HG03565 (cell line): ENCODE measurements at regions not wholly inside any gene's neighbourhood (a gene's known extent, or its start where the extent isn't known, plus 50 kb on each side); places are given as distances from the start of the nearest gene placed in this dataset.

Experiments used
- ATAC-seq: cut with Tn5 transposase; IDR thresholded peaks from one replicate; pipeline ENCODE4 v1.9.1; 2021; ENCODE audit warnings: mild to moderate bottlenecking, moderate library complexity; ENCODE audit not compliant: unreplicated experiment

DNA sequence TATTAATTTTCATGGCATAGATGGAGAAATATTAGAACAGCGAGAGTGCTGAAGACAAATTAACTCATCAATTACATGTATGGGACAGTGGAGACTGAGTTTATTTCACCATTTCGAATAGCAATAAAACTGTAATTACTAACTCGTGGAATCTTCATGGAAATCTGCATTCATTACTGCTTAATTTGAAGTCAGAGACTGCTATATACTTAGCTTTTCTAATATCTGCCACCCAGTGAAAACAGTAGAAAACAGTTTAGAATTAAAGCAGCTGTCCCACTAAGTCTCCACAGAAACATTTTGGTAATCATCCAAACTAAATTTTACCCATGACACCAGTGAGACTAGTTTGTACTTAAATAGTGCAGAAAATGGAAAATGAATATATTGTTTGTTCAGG is 56.8 kb downstream of the IZUMO3 start:
- ATAC-seq = no peak

DNA sequence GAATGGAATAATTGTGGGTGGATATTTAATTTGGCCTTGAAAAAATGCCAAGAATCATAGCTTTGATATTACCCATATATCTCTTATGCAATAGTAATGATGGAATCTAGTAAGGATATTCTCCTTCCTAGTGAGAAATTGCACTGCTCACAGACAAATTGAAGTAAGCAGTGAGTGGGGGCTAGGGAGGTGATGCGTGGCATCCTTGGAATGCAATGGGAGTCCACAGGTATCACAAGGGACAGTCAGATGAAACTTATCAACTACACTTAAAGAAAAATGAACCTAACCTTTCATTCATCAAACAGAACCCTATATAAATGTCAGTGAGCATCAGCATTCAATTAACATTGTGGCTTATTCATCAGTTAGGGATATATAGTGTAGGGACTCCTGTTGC is 57.8 kb downstream of the IZUMO3 start:
- no peak for ATAC-seq

DNA sequence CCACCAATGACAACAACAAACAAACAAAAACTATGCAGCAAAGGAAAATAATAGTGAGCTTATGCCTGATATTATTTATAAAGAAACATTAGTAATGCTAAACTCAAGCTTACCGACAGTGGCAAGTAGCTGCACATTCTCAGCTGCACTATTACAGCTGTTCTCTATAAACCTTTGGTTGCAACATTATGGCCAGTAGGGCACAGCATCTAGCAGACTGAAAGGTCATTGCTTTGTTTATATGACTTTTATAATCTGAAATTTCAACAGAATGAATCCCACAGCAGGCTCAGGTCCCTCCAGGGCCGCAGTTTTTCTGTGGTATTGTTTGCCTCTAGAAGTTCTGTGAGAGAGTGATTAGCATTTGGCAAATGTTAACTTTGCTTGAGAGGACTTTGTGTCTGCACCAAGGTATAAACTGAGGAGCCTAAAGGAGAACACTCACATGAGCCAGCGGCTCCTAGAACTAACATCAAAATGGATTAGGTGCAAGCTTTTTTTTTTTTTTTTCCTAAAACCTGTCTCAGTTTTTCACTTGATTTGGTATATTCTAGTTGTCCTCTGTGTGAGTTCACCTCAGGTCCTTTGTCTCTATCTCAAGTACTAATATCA is 58.3 kb downstream of the IZUMO3 start:
- ATAC-seq = no peak

DNA sequence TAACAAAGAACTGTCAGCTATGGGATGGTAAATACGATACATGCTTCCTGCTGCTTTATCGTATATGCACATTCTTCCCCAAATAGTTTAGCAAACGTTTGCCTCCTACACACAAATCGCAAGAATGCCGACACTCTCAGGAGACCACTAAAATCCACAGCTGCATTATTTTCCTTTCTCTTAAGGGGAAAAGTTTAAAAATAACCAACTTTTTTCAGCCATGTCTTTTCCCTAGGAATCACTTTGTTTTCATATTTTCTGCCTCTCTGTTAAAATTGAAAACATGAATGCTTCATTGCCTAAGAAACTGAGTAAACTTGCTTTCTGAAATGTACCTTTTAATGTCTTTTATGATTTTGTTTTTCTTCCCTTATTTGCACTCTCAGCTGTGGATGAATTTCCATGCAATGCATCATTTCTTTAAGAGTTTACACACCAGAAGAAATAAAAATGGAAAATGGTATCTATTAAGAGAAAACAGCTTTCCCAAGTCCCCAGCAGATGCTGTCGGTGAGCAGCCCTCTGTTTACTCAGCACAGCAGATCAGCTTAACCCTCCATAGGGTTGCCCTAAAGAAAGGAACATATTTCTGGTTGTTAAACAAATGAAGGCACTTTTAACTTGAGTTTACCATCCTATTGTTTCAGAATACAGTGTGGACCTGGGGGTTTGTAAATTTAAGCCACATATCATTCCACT is 66.2 kb downstream of the IZUMO3 start:
- ATAC-seq = no peak

DNA sequence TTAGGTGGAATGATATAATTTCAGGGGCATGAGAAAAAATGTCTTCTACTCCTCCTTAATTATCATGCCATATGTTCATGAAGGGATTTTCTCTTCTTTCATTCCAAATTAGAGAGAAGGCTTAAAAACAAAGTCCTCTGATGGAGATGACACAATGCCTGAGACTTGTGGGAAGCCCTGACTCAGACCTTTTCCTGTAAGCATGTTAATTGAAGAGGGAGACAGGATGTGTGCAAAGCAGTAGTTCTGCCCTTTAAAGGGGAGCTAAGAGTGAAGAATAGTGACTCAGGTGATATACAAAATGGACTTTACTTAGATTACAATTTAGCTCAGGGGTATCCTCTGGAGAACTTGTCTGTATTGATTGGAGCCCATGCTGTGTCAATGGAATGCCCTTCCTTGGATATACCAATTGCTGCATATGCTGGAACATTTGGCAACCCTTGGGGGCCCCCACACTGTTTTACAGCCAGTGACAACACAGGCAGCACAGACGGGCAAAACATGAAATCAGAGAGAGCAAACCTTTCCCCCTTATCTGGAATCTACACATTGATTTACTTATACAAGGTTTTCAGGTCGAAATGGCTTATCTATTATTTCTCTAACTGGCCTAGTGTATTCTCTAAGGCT is 81.3 kb downstream of the IZUMO3 start:
- ATAC-seq = no peak

DNA sequence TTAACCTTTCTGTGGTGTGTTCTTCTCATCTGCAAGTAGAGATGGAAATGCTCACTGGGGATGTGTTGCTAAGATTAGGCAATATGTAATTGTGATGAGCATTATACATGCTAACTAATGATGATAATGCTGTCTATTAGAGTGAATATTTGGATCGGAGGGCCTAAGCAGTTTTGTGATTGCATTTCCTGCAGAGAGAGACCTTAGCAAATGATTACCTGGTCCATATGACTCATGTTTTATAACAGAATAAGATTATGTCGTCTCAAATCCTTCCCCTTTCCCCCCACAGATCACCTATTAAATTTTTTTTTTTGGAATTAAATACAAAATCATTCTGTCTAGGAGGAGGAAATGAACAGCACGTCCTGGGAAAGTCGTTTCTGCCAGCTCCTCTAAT is 82.7 kb downstream of the IZUMO3 start:
- ATAC-seq = no peak

DNA sequence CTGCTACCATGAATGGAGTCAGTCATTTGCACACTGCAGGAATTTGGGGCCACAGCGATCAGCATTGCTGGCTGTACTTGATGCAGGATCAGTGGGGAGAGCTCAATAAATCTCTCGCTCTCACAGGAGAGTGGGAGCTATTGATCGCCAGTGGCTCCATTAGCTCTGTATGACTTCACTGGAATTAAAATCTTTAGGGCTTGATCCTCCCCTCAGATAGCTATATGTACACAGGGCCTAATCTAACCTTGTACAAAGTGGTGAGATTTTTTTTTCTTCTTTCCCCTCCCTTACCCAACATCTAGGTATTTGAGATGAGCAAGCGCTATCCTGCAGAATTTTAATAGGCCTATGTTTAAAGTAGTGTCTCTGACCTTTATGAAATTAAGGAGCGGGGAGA is 84.9 kb downstream of the IZUMO3 start:
- ATAC-seq = no peak

DNA sequence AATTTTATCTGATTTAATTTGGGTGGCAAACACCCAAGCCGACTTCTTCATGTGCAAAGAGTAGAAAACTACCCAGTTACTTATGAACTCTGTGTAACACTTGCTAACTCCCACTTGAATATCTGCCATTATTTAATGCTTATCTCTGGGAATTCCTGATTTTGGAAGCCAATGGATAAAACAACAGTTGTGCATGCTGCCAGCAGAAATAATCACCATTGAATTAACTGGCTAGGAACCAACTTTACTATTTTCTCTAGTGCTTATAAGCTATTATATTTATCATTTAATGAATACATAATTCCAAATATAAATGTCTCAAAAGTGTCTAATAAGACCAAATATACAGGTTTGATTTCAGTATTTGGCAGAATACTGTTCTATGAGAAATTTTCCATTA is 85.7 kb downstream of the IZUMO3 start:
- ATAC-seq = no peak

DNA sequence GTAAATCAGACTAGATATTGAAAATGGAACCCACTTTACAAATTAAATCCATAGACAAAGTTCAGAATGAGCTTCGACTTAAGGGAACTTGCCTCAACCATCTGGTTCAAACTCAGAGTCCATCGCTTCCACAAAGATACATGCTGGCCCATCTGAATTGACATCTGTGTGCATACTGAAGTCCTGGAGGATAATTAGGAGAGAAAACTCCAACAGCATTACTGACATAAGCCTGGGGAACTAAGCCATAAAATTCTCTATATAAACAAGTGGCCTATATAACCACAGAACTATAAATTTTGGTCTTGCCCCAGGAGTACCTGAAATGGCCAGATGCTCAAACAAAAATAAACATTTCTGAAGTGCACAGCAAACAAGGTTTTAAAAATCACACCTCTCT is 94.4 kb downstream of the IZUMO3 start:
- no peak for ATAC-seq

DNA sequence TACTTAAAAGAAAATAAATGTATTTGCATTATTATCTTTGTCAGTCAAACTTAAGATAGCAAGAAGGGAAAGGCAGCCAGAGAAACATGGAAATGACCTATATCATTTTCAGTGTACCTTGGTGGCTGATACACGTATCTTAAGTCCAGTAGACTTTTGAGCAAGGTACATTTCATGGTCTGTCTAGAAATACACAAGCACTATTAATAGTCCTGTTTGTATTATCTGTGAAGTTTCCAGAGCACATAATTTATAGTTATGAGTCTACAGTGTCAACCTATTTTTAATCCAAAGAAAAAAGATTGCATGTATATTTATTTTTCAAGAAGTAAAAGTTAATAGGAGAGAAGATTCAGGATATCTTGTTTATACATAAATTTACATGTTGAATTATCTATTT is 95.7 kb downstream of the IZUMO3 start:
- no peak for ATAC-seq

DNA sequence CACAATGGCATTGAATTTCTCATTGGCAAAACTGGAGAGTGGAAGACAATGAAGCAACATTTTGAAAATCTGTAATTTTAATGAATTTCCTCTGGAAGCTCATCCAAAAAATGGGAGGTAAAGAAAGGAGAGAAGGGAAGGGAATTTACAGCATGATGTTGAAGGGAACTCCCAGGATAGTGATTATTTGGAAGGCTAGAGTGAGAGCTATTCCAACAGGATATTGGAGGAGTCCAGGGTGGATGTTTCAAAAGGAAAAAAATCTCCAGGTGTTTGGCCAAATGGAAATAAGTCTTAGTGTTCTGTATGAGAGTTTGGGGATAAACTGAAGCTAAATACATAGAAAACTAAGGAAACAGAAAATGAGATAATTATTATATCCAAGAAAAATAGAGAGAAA is 106.2 kb downstream of the IZUMO3 start:
- no peak for ATAC-seq

DNA sequence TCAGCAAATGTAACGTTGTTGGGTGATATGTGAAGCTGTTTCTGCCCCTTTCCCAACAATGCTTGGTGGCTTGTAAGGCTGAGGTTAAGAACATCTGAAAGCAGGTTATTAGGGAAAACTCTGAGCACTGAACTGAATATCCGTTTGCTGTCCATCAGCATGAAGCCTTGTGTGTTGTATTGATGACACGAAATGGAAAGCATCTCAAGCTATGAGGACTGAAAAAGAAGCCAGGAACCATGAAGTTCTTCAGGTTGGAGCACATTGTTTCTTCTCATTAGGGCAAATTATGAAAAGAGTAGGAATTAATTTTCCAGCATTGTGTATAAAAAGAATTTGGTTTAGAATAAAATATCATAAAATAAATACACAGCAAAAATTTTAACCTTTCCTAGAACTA is 106.8 kb downstream of the IZUMO3 start:
- ATAC-seq = no peak

DNA sequence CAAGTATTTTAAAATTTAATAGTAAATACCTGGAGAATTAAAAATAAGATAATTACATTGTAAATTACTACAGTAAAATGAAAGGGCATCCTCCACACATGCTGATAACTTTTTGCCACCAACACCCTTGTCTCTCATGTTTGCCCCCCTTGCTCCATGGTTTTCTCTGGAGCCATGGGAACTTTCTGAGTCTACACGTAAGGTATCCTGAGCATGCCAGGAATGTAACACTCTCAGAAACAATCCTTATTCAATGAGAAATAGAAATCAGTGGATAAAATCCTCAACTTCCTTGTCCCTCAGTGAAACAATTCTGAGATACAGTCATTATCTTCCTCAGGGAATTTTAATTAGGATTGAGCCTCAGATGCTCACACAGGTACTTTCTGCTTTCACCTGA is 108.9 kb downstream of the IZUMO3 start:
- no peak for ATAC-seq

DNA sequence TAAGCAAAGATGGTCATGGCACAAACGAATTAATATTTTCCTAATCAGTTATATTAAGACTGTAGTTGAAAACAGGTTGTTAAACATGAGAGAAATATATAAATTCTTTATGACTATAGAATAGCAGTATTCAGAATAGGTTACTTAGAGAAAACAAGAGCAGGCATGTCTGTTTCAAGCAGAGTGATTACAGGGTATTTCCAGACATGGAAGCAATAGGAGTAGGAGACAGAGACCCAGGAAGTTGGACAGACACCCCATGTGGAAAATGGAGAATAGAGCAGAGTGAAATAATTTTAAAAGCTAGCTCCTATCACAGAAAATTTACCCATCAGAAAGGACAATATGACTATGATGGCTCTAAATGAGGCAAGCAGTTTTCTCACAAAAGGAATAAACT is 111.5 kb downstream of the IZUMO3 start:
- no peak for ATAC-seq

DNA sequence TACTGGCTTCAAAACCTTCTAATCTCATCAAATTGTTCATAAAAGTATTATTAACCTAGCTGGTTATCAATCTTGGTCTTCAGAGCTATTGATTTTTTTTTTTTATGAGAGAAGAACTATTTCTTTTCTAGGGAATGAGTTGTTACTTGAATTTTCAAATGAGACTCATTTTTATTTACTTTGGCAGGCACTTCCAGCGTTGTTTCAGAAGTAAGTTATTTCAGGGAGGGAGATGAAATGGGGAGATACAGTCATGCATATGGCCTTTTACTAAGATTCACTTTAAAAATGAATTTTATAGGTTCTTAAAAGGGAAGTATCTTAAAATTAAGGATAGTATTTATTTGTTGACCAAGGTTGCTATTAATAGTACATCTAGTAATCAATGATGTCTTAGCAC is 129.6 kb downstream of the IZUMO3 start:
- no peak for ATAC-seq

DNA sequence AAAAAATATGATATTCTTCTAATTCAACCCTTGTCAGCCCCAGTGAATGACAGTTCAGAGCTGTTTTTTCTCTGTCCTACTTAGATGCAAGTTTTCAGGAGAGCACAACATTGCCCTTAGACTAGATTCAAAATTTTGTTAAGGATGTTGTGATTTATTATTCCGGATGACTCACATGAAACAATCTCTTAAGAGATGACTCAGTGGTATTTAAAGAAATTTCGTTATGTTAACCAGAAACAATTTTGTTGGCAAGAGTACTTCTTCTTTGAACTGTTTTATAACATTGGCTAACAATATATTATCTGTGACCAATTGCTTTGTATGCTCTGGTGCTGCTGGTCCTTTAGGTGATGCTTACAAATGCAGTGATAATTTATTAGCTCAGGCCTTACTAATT is 132.0 kb downstream of the IZUMO3 start:
- ATAC-seq = no peak

DNA sequence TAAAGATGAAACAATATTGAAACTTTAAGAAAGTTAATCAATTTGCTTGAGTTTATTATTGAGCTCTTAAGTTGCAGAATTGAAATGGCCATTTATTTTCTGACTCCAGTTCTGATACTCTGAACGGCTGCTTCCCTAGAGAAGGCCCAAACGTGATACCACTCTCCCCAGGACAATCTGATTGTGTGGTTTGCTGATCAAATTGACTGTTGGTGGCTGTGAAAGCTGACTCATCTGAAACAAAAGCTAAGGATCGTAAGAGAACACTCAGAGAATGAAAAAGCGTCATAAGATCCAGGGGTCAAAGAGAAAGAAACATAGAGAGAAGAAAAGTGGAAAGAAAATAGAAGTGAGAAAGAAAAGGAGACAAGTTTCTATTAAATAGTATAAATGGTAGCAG is 147.2 kb downstream of the IZUMO3 start:
- no peak for ATAC-seq

DNA sequence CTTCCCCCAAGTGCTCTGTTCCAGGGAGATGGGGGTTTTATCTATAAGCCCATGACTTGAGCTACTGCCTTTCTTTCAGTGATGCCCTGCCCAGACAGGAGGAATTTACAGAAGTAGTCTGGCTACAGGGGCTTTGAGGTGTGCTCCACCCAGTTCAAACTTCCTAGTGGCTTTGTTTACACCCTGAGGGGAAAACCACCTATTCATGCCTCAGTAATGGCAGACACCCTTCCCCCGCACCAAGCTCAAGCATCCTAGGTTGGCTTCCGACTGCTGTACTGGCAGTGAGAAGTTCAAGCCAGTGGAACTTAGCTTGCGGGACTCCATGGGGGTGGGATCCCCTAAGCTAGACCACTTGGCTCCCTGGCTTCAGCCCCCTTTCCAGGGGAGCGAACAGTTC is 154.6 kb downstream of the IZUMO3 start:
- ATAC-seq = no peak

DNA sequence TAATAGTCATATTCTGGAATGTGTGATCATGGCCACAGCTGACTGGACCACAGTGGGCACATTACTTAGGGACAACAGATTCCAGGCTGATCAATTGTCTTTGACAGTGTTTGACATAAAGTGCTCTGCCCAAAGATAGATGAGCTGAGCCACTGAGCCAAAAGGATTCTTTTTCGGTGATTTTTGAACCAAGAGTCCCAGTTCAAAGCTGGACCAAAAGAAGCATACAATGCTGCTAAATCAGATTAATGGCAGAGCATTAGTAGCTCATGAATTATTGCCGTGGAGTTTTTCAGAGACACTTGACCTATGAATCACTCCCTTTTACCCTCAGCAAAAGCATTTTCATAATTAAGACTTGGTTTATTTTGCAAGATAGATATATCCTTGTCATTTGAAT is 160.6 kb downstream of the IZUMO3 start:
- no peak for ATAC-seq

DNA sequence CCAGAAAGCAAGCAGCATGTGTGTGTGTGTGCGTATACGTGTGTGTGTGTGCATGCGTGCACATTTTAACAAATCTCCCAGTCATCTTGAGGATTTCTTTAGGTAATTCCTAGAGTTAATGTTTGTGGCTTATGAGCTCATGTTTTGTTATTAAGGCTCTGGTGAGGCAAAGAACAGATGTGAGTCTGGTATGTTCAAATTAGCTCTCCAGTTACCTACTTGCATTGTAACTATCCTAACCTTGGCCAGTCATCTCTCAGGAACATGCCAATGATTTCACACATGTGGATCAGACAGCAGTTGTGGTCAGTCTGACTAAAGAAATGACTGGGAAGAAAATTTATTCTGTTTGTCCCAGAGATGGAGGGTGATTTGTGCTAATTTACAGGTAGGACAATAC is 163.1 kb downstream of the IZUMO3 start:
- no peak for ATAC-seq

DNA sequence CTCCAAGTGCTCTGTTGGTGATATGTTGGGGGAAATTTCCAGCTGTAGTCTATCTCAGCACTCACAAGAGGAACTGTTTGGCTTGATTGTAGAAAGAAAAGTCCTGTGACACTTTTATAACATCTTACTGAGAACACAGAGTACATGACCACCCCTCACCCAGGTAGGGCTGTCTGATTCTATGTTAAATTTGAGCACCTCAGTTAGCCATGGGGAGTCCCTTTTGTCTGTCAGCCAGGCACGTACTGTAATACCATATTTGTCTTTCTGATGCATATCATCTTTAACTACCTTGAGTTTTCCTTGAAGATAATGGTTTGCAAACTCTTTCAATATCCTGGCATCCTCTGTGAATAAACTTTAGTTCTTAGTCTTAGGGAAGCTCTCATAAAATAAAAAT is 164.5 kb downstream of the IZUMO3 start:
- ATAC-seq = no peak

DNA sequence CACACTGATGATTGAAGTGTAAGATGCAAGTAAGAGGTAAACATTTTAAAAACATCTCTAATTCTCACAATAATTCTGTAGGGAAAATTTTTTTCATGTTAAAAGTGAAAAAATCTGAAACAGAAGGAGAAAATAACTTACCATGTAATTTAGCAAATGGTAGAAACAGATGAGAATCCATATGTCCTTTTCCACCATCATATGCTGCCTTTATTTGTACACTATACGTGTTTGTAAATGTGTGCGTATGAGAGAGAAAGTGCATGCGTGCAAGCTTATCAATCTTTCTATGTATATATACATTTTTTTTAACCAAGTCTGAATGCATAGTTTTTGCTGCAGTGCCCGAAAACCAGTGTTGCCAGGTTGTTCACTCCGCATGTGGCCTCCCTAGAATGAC is 186.7 kb downstream of the IZUMO3 start:
- no peak for ATAC-seq

DNA sequence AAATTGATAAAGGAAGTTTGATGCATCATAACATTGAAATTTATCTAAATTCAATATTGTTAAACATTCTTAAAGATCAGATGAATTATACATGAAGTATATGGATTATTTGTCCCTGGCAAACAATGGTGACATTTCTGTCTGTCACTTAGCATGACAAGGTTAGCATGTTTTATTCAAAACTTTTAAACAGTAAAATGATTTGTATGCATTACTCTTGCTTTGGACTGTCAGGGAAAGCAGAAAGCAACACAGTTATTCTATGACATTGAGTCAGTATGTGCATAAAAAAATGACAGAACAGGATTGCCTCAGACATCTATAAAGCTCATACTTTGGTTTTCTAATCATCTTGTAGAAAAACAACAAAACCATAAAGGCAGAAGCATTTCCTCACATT is 193.7 kb downstream of the IZUMO3 start:
- ATAC-seq = no peak
